ENCODE measurements at regions not wholly inside any gene's neighbourhood (a gene's known extent, or its start where the extent isn't known, plus 50 kb on each side); places are given as distances from the start of the nearest gene placed in this dataset.
"Not testable (repeated sequence)": the region's sequence is repeated elsewhere in the genome, so short reads cannot be mapped to it uniquely, and the experiment has no call there.

GRCh38 chr2:16722677-16723076, 57.0 kb upstream of the CYRIA start:
- intact Hi-C loops (cut with DNase I) = no loop called here
- DNase-seq = no peak
- Histone ChIP-seq H3K4me3 (no peak overlapping the region), H3K36me3 (no peaks in the 10 kb centered on the region), H3K9me3 (no peaks in the 10 kb centered on the region), H3K4me1 (no peaks in the 10 kb centered on the region), H3K27me3 (no peaks in the 10 kb centered on the region), H3K27ac (no peak overlapping the region)
- TF ChIP-seq EP300 (IDR thresholded peaks at IDR 0.05) (no peak), POLR2AphosphoS5 (IDR thresholded peaks at IDR 0.05) (no peak), POLR2A (IDR thresholded peaks at IDR 0.05) (no peak)
- TF ChIP-seq, protein P1, sequence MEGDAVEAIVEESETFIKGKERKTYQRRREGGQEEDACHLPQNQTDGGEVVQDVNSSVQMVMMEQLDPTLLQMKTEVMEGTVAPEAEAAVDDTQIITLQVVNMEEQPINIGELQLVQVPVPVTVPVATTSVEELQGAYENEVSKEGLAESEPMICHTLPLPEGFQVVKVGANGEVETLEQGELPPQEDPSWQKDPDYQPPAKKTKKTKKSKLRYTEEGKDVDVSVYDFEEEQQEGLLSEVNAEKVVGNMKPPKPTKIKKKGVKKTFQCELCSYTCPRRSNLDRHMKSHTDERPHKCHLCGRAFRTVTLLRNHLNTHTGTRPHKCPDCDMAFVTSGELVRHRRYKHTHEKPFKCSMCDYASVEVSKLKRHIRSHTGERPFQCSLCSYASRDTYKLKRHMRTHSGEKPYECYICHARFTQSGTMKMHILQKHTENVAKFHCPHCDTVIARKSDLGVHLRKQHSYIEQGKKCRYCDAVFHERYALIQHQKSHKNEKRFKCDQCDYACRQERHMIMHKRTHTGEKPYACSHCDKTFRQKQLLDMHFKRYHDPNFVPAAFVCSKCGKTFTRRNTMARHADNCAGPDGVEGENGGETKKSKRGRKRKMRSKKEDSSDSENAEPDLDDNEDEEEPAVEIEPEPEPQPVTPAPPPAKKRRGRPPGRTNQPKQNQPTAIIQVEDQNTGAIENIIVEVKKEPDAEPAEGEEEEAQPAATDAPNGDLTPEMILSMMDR (IDR thresholded peaks at IDR 0.05) = no peak
- WGBS, 2 donors = 63 to 74% methylated on average over 9 of the region's 9 CpGs

DNA sequence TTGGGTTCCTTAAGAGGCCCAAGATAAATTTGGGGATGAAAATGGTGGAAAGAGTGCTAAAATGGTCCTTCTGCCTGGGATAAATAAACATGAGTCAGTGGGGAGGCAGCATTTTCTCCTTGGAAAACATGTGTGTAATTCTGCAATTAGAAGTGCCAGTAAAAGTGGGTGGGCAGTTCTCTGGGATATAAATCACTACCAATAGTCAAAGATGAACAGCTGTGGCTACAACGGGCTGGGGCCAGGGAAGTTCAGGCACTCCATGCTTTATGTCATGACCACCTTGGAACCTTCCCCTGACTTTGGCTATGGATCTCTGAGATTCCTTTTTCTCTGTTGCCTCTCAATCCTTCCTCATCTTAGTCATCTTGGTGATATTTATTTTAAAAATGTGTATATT, 56.5 kb upstream of the CYRIA start:
- Histone ChIP-seq H3K4me1 (no peaks in the 10 kb centered on the region), H3K27me3 (no peaks in the 10 kb centered on the region), H3K4me3 (no peak overlapping the region), H3K27ac (no peak overlapping the region), H3K9me3 (no peaks in the 10 kb centered on the region), H3K36me3 (no peaks in the 10 kb centered on the region)
- intact Hi-C loops (cut with DNase I) = no loop called here
- no peak for DNase-seq
- TF ChIP-seq EP300 (IDR thresholded peaks at IDR 0.05) = no peak
- TF ChIP-seq, protein P1 (IDR thresholded peaks at IDR 0.05) = no peak
- WGBS, 2 donors = 27 to 52% methylated on average over 1 of the region's 1 CpG

- H3K4me3 ChIP-seq; H3K27me3 ChIP-seq; intact Hi-C loops (cut with DNase I); H3K9me3 ChIP-seq; H3K27ac ChIP-seq; H3K4me1 ChIP-seq; DNase-seq; H3K36me3 ChIP-seq: not testable (repeated sequence)
- WGBS, 2 donors = 75 to 90% methylated on average over 4 of the region's 4 CpGs
Observed at GRCh38 chr2:16721529-16721928, 55.9 kb upstream of the CYRIA start.

- H3K4me3 ChIP-seq; H3K27me3 ChIP-seq; DNase-seq; H3K36me3 ChIP-seq; intact Hi-C loops (cut with DNase I); H3K9me3 ChIP-seq; H3K4me1 ChIP-seq; H3K27ac ChIP-seq: not testable (repeated sequence)
- 86 to 89% methylated on average over 3 of the region's 3 CpGs for WGBS, 2 donors
Observed at GRCh38 chr2:16720737-16721136, 55.1 kb upstream of the CYRIA start.

GRCh38 chr2:16719485-16719808, 53.8 kb upstream of the CYRIA start:
- Histone ChIP-seq H3K27me3 (no peaks in the 10 kb centered on the region), H3K9me3 (no peaks in the 10 kb centered on the region), H3K4me1 (no peaks in the 10 kb centered on the region), H3K36me3 (no peaks in the 10 kb centered on the region), H3K4me3 (no peak overlapping the region), H3K27ac (no peak overlapping the region)
- no peak for DNase-seq
- intact Hi-C loops (cut with DNase I) = no loop called here
- WGBS, 2 donors = 85 to 91% methylated on average over 3 of the region's 3 CpGs
- TF ChIP-seq EP300 (IDR thresholded peaks at IDR 0.05) (no peak), POLR2AphosphoS5 (IDR thresholded peaks at IDR 0.05) (no peak), POLR2A (IDR thresholded peaks at IDR 0.05) (no peak)
- TF ChIP-seq, protein P1 (IDR thresholded peaks at IDR 0.05) = no peak

- no peak for DNase-seq
- intact Hi-C loops (cut with DNase I) = no loop called here
- H3K27me3 ChIP-seq = no peaks in the 10 kb centered on the region
- H3K4me1 ChIP-seq = no peaks in the 10 kb centered on the region
- H3K9me3 ChIP-seq = no peaks in the 10 kb centered on the region
- H3K27ac ChIP-seq = no peak overlapping the region
- H3K4me3 ChIP-seq = no peak overlapping the region
- H3K36me3 ChIP-seq = no peaks in the 10 kb centered on the region
- TF ChIP-seq POLR2A (IDR thresholded peaks at IDR 0.05) (no peak), POLR2AphosphoS5 (IDR thresholded peaks at IDR 0.05) (no peak), EP300 (IDR thresholded peaks at IDR 0.05) (no peak)
- TF ChIP-seq, protein P1 (IDR thresholded peaks at IDR 0.05) = no peak
- 86 to 87% methylated on average over 10 of the region's 10 CpGs for WGBS, 2 donors
Observed at GRCh38 chr2:16718576-16719484, 53.2 kb upstream of the CYRIA start.

Data from sigmoid colon (tissue), 6 donors.